ENCODE measurements at regions not wholly inside any gene's neighbourhood (a gene's known extent, or its start where the extent isn't known, plus 50 kb on each side); places are given as distances from the start of the nearest gene placed in this dataset.
A peak's percentile ranks its signal among the peaks of the same experiment; 100 is the strongest.
"Not testable (repeated sequence)": the region's sequence is repeated elsewhere in the genome, so short reads cannot be mapped to it uniquely, and the experiment has no call there.

DNA sequence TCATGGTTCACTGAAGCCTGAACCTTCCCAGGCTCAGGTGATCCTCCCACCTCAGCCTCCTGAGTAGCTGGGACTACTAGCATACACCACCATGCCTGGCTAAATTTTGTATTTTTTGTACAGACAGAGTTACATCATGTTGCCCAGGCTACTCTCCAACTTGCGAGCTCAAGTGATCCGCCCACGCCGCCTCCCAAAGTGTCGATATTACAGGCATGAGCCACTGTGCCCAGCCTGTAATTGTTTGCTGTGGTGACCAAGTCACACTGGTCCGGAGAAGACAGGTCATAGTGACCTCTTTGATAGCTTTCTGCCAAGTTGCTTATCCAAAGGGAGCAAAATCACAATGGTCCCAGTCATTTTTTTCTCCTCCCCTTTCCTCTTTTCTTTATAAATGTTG, 167.4 kb upstream of the NOTCH2NLA start:
- DNase-seq; FAIRE-seq; H3K9ac ChIP-seq (ENCODE audit: low read length in 3 of 3); H3K36me3 ChIP-seq (ENCODE audit: control insufficient read depth in 2 of 3, insufficient read depth in 3 of 3, low read length in 3 of 3); H3K4me1 ChIP-seq (ENCODE audit: control insufficient read depth in 2 of 3, insufficient read depth in 2 of 3, low read depth in 1 of 3, low read length in 3 of 3); intact Hi-C loops (cut with DNase I); H3K4me3 ChIP-seq (ENCODE audit: low read length in 3 of 3); H3K9me3 ChIP-seq (ENCODE audit: control insufficient read depth in 2 of 3, insufficient read depth in 1 of 3, low read length in 3 of 3); H3K27ac ChIP-seq (ENCODE audit: low read depth in 2 of 2, low read length in 2 of 2); H3K27me3 ChIP-seq (ENCODE audit: control insufficient read depth, insufficient read depth, low read length): not testable (repeated sequence)

DNA sequence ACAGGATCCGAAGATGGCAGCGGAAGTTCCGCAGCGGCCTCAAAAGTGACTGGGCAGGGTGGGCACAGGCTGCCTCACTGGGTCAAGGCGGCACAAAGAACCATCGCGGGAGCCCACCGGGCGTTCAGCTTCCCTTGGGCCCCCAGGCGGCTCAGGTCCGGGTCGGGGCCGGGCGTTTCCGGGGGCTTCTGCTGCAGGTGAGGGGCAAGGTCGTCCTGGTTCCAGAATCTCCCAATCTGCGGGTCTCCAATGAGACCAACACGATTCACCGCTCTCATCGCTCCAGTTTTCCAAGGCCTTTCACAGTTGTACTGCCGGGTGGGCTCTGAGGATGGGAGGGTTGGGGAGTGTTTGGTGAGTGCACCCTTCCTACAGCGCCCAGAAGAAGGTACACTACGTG, 165.0 kb upstream of the NOTCH2NLA start:
- H3K4me3 ChIP-seq (ENCODE audit: low read length in 3 of 3); H3K9ac ChIP-seq (ENCODE audit: low read length in 3 of 3); intact Hi-C loops (cut with DNase I); H3K9me3 ChIP-seq (ENCODE audit: control insufficient read depth in 2 of 3, insufficient read depth in 1 of 3, low read length in 3 of 3); H3K27ac ChIP-seq (ENCODE audit: low read depth in 2 of 2, low read length in 2 of 2); DNase-seq; H3K36me3 ChIP-seq (ENCODE audit: control insufficient read depth in 2 of 3, insufficient read depth in 3 of 3, low read length in 3 of 3); H3K4me1 ChIP-seq (ENCODE audit: control insufficient read depth in 2 of 3, insufficient read depth in 2 of 3, low read depth in 1 of 3, low read length in 3 of 3); FAIRE-seq; H3K27me3 ChIP-seq (ENCODE audit: control insufficient read depth, insufficient read depth, low read length): not testable (repeated sequence)

DNA sequence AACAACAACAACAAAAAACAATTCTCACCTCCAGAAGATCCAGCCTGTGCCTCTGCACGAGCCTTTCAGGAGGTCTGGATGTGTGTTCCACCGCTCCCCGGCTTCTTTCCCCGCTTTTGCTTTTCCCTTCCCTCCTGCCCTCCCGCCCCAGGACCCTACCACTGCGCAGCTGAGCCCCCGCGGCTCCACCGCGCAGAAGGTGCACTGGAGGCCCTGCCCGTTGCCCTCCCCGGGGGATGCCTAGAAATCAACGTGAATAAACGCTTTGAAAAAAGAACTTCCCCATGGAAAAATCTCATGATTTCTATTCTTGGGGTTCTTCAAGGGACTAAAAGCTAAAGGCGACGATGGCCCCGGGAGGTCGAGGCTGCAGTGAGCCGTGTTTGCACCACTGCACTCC, 164.3 kb upstream of the NOTCH2NLA start:
- H3K9me3 ChIP-seq (ENCODE audit: control insufficient read depth in 2 of 3, insufficient read depth in 1 of 3, low read length in 3 of 3); H3K27me3 ChIP-seq (ENCODE audit: control insufficient read depth, insufficient read depth, low read length); DNase-seq; H3K4me1 ChIP-seq (ENCODE audit: control insufficient read depth in 2 of 3, insufficient read depth in 2 of 3, low read depth in 1 of 3, low read length in 3 of 3); FAIRE-seq; H3K36me3 ChIP-seq (ENCODE audit: control insufficient read depth in 2 of 3, insufficient read depth in 3 of 3, low read length in 3 of 3); intact Hi-C loops (cut with DNase I); H3K4me3 ChIP-seq (ENCODE audit: low read length in 3 of 3); H3K27ac ChIP-seq (ENCODE audit: low read depth in 2 of 2, low read length in 2 of 2); H3K9ac ChIP-seq (ENCODE audit: low read length in 3 of 3): not testable (repeated sequence)

DNA sequence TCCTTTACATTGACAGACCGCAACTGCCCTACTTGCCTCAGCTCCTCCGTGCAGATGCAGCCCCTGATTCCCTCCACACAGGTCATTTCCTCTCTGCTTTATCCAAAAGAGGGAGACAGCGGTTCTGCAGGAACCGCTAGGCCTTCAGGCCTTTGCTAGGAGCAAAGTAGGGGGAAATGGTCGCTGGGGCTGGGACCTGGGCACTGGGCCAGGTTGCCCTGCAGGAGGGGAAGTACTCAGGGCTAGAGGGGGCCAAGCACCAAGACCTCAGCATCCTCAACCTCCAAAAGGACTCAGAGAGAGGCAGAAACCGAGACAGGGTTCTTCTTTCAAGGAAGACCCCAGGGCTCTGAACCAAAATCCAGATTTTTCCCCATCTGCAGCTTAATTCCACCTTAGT, 160.4 kb upstream of the NOTCH2NLA start:
- DNase-seq; FAIRE-seq; intact Hi-C loops (cut with DNase I); H3K27me3 ChIP-seq (ENCODE audit: control insufficient read depth, insufficient read depth, low read length); H3K9me3 ChIP-seq (ENCODE audit: control insufficient read depth in 2 of 3, insufficient read depth in 1 of 3, low read length in 3 of 3); H3K36me3 ChIP-seq (ENCODE audit: control insufficient read depth in 2 of 3, insufficient read depth in 3 of 3, low read length in 3 of 3); H3K4me1 ChIP-seq (ENCODE audit: control insufficient read depth in 2 of 3, insufficient read depth in 2 of 3, low read depth in 1 of 3, low read length in 3 of 3); H3K27ac ChIP-seq (ENCODE audit: low read depth in 2 of 2, low read length in 2 of 2); H3K9ac ChIP-seq (ENCODE audit: low read length in 3 of 3); H3K4me3 ChIP-seq (ENCODE audit: low read length in 3 of 3): not testable (repeated sequence)

DNA sequence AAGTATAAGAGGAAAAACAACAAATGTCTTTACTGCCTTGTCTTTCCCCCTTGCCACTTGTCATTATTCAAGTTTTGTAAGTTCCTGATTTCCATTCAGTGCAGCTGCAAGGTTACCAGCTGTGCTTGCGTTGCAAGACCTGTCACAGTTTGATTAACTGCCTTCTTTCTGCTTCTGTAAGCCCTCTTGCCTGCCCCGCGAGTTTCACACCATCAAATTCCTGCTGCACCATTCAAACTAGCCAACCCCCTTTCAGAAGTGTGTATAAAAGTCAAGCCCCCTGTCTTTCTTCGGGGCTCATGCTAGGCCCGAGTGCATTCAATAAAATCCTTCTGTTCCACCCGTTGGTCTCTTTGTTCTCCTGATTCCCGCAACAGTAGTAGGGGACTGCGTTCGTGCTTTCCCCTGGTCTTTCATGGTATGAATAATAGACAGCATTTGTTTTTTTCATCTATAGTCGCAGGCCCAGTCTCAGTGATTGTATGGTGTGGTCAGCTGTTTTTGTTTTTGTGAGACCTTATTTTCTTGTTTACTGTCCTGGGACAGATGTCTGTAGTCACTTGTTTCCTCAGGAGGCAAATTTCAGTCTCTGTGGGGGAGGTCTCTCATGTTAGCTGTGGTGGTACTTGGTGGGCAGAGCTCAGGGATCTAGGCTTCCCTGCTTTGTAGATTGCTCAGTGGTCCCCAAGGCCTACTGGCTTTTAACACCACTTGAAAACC, 159.1 kb upstream of the NOTCH2NLA start:
- H3K4me1 ChIP-seq (ENCODE audit: control insufficient read depth in 2 of 3, insufficient read depth in 2 of 3, low read depth in 1 of 3, low read length in 3 of 3); H3K27me3 ChIP-seq (ENCODE audit: control insufficient read depth, insufficient read depth, low read length); intact Hi-C loops (cut with DNase I); FAIRE-seq; H3K36me3 ChIP-seq (ENCODE audit: control insufficient read depth in 2 of 3, insufficient read depth in 3 of 3, low read length in 3 of 3); H3K9me3 ChIP-seq (ENCODE audit: control insufficient read depth in 2 of 3, insufficient read depth in 1 of 3, low read length in 3 of 3): not testable (repeated sequence)
- peak in 4 of 5 donors; percentile 67 to 82 (median 70) for DNase-seq
- Histone ChIP-seq H3K4me3 (ENCODE audit: low read length in 3 of 3) (peak overlapping the region in 1 of 3 donors; percentile 50), H3K9ac (ENCODE audit: low read length in 3 of 3) (peak overlapping the region in 1 of 3 donors; percentile 41), H3K27ac (ENCODE audit: low read depth in 2 of 2, low read length in 2 of 2) (peak overlapping the region; percentile 79 to 87)

DNA sequence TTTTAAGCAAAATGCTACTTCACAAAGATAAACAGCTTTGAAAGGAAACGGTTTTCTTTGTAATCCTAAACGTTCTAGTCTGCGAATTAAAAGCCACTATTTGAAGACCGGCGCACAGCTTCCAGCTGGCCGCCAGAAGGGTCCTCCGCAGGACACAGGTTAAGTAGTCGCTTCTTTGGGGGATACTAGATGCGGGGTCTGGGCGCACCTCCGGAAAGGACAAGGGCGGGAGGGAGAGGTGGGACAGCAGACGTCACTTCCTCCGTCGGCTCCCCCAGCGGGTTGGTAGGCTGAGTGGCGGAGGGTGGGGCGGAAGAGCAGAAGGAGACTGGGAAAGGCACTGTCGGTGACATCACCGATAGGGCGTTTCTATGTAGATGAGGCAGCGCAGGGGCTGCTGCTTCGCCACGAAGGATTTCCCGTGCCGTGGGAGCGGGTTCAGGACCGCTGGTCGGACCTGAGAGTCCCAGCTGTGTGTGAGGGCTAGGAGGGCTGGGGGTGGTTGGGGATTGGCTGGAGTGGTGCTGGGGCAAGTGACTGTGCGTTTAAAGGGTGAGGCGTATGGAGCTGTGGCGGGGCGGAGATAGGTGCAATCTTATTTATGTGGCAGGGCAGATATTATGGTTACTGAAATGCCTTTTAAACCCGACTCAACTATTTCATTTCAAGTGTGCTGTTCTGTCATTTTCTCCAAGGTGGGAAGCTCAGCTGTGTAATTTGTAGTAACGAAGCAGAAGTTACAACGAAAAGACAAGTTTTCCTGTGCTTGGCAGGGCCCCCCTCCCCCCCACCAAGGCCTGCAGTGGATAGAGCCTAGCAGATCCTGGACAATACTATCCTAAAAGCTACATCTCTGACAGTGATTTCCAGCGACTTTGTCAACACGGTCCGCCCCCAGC, 158.3 kb upstream of the NOTCH2NLA start:
- H3K4me3 ChIP-seq (ENCODE audit: low read length in 3 of 3) = peak overlapping the region; percentile 55 to 66 (median 61)
- FAIRE-seq = not testable (repeated sequence)

DNA sequence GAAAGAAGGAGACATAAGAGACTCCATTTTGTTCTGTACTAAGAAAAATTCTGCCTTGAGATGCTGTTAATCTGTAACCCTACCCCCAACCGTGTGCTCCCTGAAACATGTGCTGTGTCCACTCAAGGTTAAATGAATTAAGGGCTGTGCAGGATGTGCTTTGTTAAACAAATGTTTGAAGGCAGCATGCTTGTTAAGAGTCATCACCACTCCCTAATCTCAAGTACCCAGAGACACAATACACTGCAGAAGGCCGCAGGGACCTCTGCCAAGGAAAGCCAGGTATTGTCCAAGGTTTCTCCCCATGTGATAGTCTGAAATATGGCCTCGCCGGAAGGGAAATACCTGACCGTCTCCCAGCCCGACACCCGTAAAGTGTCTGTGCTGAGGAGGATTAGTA, 152.4 kb upstream of the NOTCH2NLA start:
- H3K9me3 ChIP-seq (ENCODE audit: control insufficient read depth in 2 of 3, insufficient read depth in 1 of 3, low read length in 3 of 3); H3K36me3 ChIP-seq (ENCODE audit: control insufficient read depth in 2 of 3, insufficient read depth in 3 of 3, low read length in 3 of 3); H3K4me1 ChIP-seq (ENCODE audit: control insufficient read depth in 2 of 3, insufficient read depth in 2 of 3, low read depth in 1 of 3, low read length in 3 of 3); H3K27me3 ChIP-seq (ENCODE audit: control insufficient read depth, insufficient read depth, low read length); H3K27ac ChIP-seq (ENCODE audit: low read depth in 2 of 2, low read length in 2 of 2); H3K4me3 ChIP-seq (ENCODE audit: low read length in 3 of 3); FAIRE-seq; intact Hi-C loops (cut with DNase I); H3K9ac ChIP-seq (ENCODE audit: low read length in 3 of 3): not testable (repeated sequence)
- peak in 2 of 5 donors; percentile 16 to 19 for DNase-seq

More for the DNA sequence above, 158.3 kb upstream of the NOTCH2NLA start:
- intact Hi-C loops (cut with DNase I); H3K9me3 ChIP-seq (ENCODE audit: control insufficient read depth in 2 of 3, insufficient read depth in 1 of 3, low read length in 3 of 3); H3K36me3 ChIP-seq (ENCODE audit: control insufficient read depth in 2 of 3, insufficient read depth in 3 of 3, low read length in 3 of 3); H3K4me1 ChIP-seq (ENCODE audit: control insufficient read depth in 2 of 3, insufficient read depth in 2 of 3, low read depth in 1 of 3, low read length in 3 of 3); H3K27me3 ChIP-seq (ENCODE audit: control insufficient read depth, insufficient read depth, low read length): not testable (repeated sequence)
- peak; percentile 79 to 98 (median 93) for DNase-seq
- H3K9ac ChIP-seq (ENCODE audit: low read length in 3 of 3) = peak overlapping the region in 2 of 3 donors; percentile 57 to 81
- peak overlapping the region; percentile 79 to 87 for H3K27ac ChIP-seq (ENCODE audit: low read depth in 2 of 2, low read length in 2 of 2)
